Brain microvascular endothelial cell (primary cell): ENCODE measurements at regions not wholly inside any gene's neighbourhood (a gene's known extent, or its start where the extent isn't known, plus 50 kb on each side); places are given as distances from the start of the nearest gene placed in this dataset.

Experiments used
- DNase-seq: peaks from one replicate; pipeline ENCODE4 v3.0.0-alpha.2; 2020
- H3K27ac ChIP-seq: fragments of 250-450 bp; sonication (Bioruptor Pico); 2 replicates; pipeline ENCODE4 v1.5.1; 2020; ENCODE audit warnings: mild to moderate bottlenecking, moderate library complexity
- H3K27me3 ChIP-seq: fragments of 250-450 bp; sonication (Bioruptor Pico); replicated peaks from 2 replicates; pipeline ENCODE4 v1.5.1; 2020; ENCODE audit warnings: mild to moderate bottlenecking
- H3K36me3 ChIP-seq: fragments of 250-450 bp; sonication (Bioruptor Pico); replicated peaks from 2 replicates; pipeline ENCODE4 v1.5.1; 2020; ENCODE audit warnings: mild to moderate bottlenecking
- H3K4me3 ChIP-seq: 2 replicates; pipeline ENCODE4 v1.5.1; 2011; ENCODE audit warnings: low read depth, mild to moderate bottlenecking, control low read depth, low read length, moderate library complexity
- in situ Hi-C: cut with HindIII; loops from 2 replicates; pipeline ENCODE4 v1.10.0; 2017; ENCODE audit warnings: low sequenced_read_pairs, low pct_ligation_motif_present
- TF ChIP-seq, protein P1 (sequence below): IDR thresholded peaks from 2 replicates; pipeline ENCODE4 v1.5.1; 2011; ENCODE audit warnings: low read depth, mild to moderate bottlenecking, moderate library complexity, low read length, control low read depth, inconsistent platforms; ENCODE audit errors: missing control alignments

DNA sequence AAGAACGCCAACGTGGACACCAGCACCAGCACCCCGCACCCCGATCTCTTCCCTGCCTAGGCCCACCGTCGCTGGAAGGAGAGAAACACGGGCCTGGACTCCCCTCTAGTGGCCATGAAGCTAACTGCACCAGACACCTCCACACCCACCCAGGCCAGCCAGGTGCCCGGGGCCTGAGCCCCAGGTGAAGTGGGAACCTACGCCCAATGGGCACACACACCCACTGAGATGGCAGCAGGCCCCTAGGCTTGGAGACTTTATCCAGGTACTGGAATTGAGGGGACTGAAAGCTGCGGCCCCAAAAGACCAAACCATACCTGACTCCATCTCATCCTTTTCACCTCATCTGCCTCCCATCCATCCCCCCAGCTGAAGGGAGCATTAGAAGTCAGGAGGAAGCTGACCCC lies 81.0 kb downstream of the BUD13 start:
- TF ChIP-seq, protein P1, sequence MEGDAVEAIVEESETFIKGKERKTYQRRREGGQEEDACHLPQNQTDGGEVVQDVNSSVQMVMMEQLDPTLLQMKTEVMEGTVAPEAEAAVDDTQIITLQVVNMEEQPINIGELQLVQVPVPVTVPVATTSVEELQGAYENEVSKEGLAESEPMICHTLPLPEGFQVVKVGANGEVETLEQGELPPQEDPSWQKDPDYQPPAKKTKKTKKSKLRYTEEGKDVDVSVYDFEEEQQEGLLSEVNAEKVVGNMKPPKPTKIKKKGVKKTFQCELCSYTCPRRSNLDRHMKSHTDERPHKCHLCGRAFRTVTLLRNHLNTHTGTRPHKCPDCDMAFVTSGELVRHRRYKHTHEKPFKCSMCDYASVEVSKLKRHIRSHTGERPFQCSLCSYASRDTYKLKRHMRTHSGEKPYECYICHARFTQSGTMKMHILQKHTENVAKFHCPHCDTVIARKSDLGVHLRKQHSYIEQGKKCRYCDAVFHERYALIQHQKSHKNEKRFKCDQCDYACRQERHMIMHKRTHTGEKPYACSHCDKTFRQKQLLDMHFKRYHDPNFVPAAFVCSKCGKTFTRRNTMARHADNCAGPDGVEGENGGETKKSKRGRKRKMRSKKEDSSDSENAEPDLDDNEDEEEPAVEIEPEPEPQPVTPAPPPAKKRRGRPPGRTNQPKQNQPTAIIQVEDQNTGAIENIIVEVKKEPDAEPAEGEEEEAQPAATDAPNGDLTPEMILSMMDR, result peak; percentile 94
- Histone ChIP-seq H3K27me3 (no peaks in the 10 kb centered on the region), H3K4me3 (no peak overlapping the region), H3K36me3 (no peaks in the 10 kb centered on the region), H3K27ac (no peak overlapping the region)
- peak; percentile 11 for DNase-seq
- in situ Hi-C loops, result no loop called here

DNA sequence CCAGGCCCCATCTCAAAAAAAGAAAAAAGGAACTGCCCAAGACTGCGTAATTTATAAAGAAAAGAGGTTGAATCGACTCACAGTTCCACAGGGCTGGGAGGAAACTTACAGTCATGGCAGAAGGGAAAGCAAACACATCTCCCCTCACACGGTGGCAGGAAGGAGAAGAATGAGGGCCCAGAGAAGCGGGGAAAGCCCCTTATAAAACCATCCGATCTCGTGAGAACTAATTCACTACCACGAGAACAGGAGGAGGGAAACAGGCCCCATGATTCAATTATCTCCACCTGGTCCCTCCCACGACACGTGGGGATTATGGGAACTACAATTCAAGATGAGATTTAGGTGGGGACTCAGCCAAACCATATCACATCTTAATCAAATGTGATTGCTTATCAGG lies 82.2 kb downstream of the BUD13 start:
- no peak overlapping the region for H3K27ac ChIP-seq
- TF ChIP-seq, protein P1, result no peak
- H3K27me3 ChIP-seq, result no peaks in the 10 kb centered on the region
- H3K36me3 ChIP-seq, result no peaks in the 10 kb centered on the region
- in situ Hi-C loops, result no loop called here
- H3K4me3 ChIP-seq, result no peak overlapping the region
- DNase-seq, result no peak

DNA sequence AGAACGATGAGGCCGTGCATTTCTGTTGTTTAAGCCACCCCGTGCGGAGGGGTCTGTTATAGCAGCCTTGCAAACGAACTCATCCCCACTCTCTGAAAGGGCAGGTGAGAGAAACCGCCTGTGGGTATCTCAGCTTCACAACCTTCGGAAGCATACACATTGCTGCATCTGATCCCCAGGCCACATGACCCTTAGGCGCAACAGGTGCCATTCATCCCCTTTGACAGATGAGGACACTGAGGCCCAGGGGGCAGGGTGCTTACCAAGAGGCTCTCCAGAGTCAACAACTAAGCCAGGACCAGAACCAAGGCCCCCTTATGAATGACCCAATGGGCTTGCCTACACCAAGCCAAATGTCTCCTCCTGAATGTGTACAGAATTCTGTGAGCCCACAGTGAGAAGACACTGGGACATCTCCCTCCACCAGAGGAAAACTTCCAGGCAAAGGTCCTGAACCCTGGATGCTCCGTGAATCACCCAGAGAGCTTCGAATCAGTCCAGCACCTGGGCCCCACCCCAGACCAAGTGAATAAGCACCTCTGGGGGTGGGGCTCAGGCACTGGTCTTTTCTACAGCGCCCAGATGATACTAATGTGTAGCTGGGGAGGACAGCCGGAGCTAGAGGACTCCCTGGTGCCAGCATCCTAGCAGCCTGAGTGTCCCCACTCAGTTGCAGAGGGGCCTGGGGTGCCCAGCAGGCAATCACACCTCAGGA lies 83.2 kb downstream of the BUD13 start:
- Histone ChIP-seq H3K27me3 (no peaks in the 10 kb centered on the region), H3K27ac (no peak overlapping the region), H3K36me3 (no peaks in the 10 kb centered on the region), H3K4me3 (no peak overlapping the region)
- no peak for DNase-seq
- TF ChIP-seq, protein P1, result no peak
- in situ Hi-C loops, result no loop called here

DNA sequence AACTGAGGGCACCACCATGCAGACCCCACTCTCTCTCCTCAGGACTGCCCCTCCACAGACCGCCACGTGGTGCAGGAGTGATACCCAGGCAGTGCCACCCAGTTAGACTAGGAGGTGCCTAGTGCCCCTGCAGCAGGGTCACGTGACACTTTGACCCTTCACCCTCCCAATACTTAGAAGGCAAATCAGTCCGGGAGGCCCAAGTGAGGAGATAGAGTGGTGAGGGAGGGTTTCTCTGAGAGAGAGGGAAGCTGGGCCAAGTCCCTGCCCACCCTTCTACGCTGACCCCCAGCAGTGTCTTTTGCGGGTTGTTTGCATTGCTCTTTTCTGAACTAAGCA lies 84.6 kb downstream of the BUD13 start:
- Histone ChIP-seq H3K4me3 (no peak overlapping the region), H3K27me3 (no peaks in the 10 kb centered on the region), H3K27ac (no peak overlapping the region), H3K36me3 (no peaks in the 10 kb centered on the region)
- no peak for DNase-seq
- TF ChIP-seq, protein P1, result no peak
- in situ Hi-C loops, result no loop called here

DNA sequence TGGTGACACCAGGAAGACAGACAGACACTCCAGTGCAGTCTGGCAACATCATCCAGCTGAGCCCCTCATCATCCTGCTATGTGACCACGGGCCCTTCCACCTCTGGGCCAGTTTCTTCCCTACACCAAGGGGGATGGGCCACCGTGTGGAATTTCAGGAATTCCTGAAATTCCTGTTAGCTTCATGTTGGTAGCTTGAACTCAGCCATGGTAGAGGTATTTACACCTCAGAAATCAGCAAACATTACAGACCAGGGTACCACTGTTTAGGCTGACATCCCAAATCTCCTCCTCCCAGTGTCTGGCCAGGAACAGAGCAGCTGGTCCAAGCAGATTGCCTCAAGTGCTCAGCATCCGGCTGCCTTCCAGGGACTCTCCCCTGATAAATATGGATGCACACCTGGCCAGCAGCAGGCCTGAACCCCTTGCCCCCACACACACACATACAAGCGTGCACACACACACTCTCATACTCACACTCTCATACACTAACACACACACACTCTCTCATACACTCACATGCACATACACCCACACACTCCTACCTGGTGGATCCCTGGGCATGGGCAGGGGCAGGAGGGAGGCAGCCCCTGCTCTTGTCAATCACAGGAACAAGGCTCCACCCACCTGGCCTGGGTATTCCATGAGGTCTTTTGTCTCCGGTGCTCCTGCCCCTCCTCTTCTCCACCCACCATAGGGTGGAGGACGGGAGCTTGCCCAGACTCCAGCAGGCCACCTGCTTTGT lies 85.2 kb downstream of the BUD13 start:
- H3K27ac ChIP-seq, result no peak overlapping the region
- no peak overlapping the region for H3K4me3 ChIP-seq
- H3K36me3 ChIP-seq, result no peaks in the 10 kb centered on the region
- no peak for DNase-seq
- TF ChIP-seq, protein P1, result no peak
- no peaks in the 10 kb centered on the region for H3K27me3 ChIP-seq
- in situ Hi-C loops, result no loop called here
